Transverse colon (tissue), 4 donors: ENCODE measurements at regions not wholly inside any gene's neighbourhood (a gene's known extent, or its start where the extent isn't known, plus 50 kb on each side); places are given as distances from the start of the nearest gene placed in this dataset.

Experiments used
- DNase-seq: peaks from one replicate; pipeline ENCODE4 v3.0.0-alpha.2; 2019
- H3K27ac ChIP-seq, 4 donors: fragments of 200-600 bp; sonication (generic); 2 replicates each; pipeline ENCODE4 v1.5.1; 2016 to 2018; ENCODE audit warnings: inconsistent platforms in 4 of 4
- H3K27me3 ChIP-seq: fragments of 200-600 bp; sonication (generic); 2 replicates; pipeline ENCODE4 v1.5.1; 2017; ENCODE audit warnings: inconsistent platforms
- H3K36me3 ChIP-seq, 4 donors: fragments of 200-600 bp; sonication (generic); 2 replicates each; pipeline ENCODE4 v1.5.1; 2017 to 2019; ENCODE audit warnings: inconsistent platforms in 4 of 4
- H3K4me1 ChIP-seq, 4 donors: fragments of 200-600 bp; sonication (generic); 2 replicates each; pipeline ENCODE4 v1.5.1; 2017 to 2020; ENCODE audit warnings: inconsistent platforms in 4 of 4
- H3K4me3 ChIP-seq, 4 donors: fragments of 200-600 bp; sonication (generic); 1 replicate in 1 of 4; 2 replicates in 3 of 4; pipeline versions ENCODE4 v1.5.1 to v1.6.1; 2017 to 2019; ENCODE audit warnings: inconsistent platforms in 4 of 4
- H3K9me3 ChIP-seq, 2 donors: fragments of 200-600 bp; sonication (generic); 2 replicates each; pipeline ENCODE4 v1.5.1; 2017 to 2019; ENCODE audit warnings: inconsistent platforms in 2 of 2
- CTCF ChIP-seq, 5 experiments: fragments of 200-600 bp in 3 of 5; fragments of 450-650 bp in 2 of 5; sonication (generic) in 3 of 5; IDR thresholded peaks; 1 replicate in 2 of 5; 2 replicates in 3 of 5; pipeline ENCODE4 v1.5.1; 2016 to 2017; ENCODE audit warnings: antibody characterized with exemption in 5 of 5, inconsistent platforms in 3 of 5, mild to moderate bottlenecking in 2 of 5, moderate library complexity in 1 of 5
- EP300 ChIP-seq: sonication (generic); formaldehyde crosslinking; IDR thresholded peaks from one replicate; pipeline ENCODE4 v1.6.1; 2017; ENCODE audit warnings: antibody characterized with exemption, low read depth
- POLR2A ChIP-seq: fragments of 450-650 bp; IDR thresholded peaks from one replicate; pipeline ENCODE4 v1.6.1; 2016; ENCODE audit warnings: antibody characterized with exemption, mild to moderate bottlenecking, moderate library complexity
- POLR2AphosphoS5 ChIP-seq, 3 donors: sonication (generic); formaldehyde crosslinking; IDR thresholded peaks; one replicate each; pipeline ENCODE4 v1.6.1; 2016; ENCODE audit warnings: antibody characterized with exemption in 3 of 3
- WGBS, 2 donors: methylation state at CpG; one replicate each; pipeline ENCODE4 v1.1.5; 2018; ENCODE audit warnings: low coverage in 1 of 2; 5-methylcytosine and 5-hydroxymethylcytosine counted together
- in situ Hi-C, 4 donors: fragments of 200-750 bp; cut with MboI; loops; one replicate each; pipeline versions ENCODE4 v1.15.0 to v1.15.1; 2017; ENCODE audit warnings: low sequenced_read_pairs in 3 of 4, low pct_ligation_motif_present in 1 of 4, low pct_unique_long_range_greater_than_20kb in 1 of 4
- intact Hi-C: fragments of 100-400 bp; cut with DNase I; formaldehyde crosslinking; loops from one replicate; pipeline ENCODE4 v1.15.1; 2023; ENCODE audit warnings: low total_unique reads

DNA sequence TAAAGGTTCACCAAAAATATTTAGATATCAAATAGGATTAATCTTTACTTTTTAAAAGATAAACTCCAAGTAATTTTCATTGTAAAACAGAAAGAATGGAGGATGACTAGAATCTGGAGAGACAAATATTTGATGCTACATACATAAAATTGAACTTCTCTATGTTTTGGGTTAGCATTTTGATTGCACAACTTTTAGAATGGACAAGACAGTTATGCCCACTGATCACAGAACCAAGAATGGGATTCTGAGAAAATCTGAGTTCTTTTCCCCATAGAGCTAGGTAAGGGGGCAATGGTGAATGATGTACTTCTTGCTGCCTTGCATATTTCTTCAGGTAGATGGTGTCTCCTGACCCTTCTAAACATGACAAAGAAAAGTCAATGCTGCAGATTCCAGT lies 191.2 kb upstream of the ZEB2 start:
- H3K27ac ChIP-seq, result no peak overlapping the region
- no peaks in the 10 kb centered on the region for H3K27me3 ChIP-seq
- H3K4me1 ChIP-seq, result peaks cover 0 to 7% (median 0%) of the 10 kb centered on the region in 4 donors
- in situ Hi-C loops (no loop called here), intact Hi-C loops (no loop called here)
- DNase-seq, result no peak
- no peak for TF ChIP-seq POLR2A
- TF ChIP-seq POLR2AphosphoS5 (IDR thresholded peaks at IDR 0.05), result no peak
- TF ChIP-seq EP300, result no peak
- TF ChIP-seq CTCF (IDR thresholded peaks at IDR 0.05), result no peak
- H3K36me3 ChIP-seq, result no peaks in the 10 kb centered on the region
- no peak overlapping the region for H3K4me3 ChIP-seq
- H3K9me3 ChIP-seq, result no peaks in the 10 kb centered on the region

DNA sequence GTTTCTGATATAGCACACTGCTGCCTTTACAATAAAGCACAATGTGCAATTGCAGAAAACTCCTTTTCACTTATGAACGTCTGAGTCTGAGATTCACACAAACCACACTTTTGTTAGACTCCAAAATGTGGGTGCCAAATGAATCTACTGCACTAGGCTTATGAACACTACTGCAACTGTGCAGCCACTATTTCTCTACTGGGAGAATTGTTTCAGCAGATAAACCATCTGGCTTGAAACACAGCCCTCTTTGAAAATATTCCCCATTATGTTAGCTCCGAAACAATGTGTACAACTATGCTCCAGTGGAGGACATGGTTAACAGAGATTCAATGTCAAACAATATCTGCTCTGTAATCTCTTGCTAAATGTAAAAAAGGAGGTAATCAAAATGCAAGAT lies 188.7 kb upstream of the ZEB2 start:
- Histone ChIP-seq H3K27ac (no peak overlapping the region), H3K27me3 (no peaks in the 10 kb centered on the region), H3K9me3 (no peaks in the 10 kb centered on the region), H3K4me1 (peaks cover 0 to 7% (median 0%) of the 10 kb centered on the region in 4 donors), H3K36me3 (no peaks in the 10 kb centered on the region), H3K4me3 (no peak overlapping the region)
- in situ Hi-C loops, result no loop called here
- intact Hi-C loops, result no loop called here
- WGBS, 2 donors, result 81 to 92% methylated on average over 2 of the region's 2 CpGs
- DNase-seq, result no peak
- TF ChIP-seq EP300 (no peak), POLR2AphosphoS5 (IDR thresholded peaks at IDR 0.05) (no peak), POLR2A (no peak), CTCF (IDR thresholded peaks at IDR 0.05) (no peak)

DNA sequence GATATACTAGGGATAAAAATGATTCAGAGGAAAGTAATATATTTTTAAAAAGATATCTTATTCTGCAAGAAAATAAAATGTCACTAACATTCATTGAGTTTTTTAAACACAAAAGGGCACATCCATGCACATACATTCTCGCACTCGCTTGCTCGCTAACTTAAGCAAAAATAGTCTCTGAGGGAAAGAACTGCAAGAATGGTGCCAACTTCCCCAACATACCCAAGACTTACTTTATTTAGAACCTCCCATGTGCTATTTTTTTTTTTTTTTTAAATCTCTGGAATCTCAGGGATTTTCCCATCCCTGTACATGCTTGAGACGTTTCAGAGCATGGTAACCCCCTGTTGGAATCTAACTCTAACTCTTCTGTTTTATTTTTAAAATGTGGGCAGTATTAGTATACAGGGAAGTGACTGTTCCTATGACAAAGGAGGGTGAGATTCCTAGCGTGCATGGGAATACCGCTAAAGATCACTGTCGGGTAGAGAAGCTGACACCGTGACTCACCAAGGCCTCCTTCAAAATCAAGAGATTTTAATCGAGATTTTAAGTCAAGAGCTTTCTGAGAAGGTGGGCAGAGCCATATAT lies 187.9 kb upstream of the ZEB2 start:
- no peak for DNase-seq
- H3K4me1 ChIP-seq, result peaks cover 0 to 7% (median 0%) of the 10 kb centered on the region in 4 donors
- intact Hi-C loops (loop anchor here (2.0 kb wide), 1 partner anchor 17 kb away; no protein-coding TSS in a partner anchor), in situ Hi-C loops (no loop called here)
- WGBS, 2 donors, result 77 to 82% methylated on average over 7 to 9 of the region's 9 CpGs
- TF ChIP-seq CTCF (IDR thresholded peaks at IDR 0.05) (no peak), POLR2AphosphoS5 (IDR thresholded peaks at IDR 0.05) (no peak), POLR2A (no peak)
- H3K36me3 ChIP-seq, result no peaks in the 10 kb centered on the region
- H3K4me3 ChIP-seq, result no peak overlapping the region
- H3K27me3 ChIP-seq, result no peaks in the 10 kb centered on the region
- H3K27ac ChIP-seq, result no peak overlapping the region
- no peaks in the 10 kb centered on the region for H3K9me3 ChIP-seq

GRCh38 chr2:144706647-144707046 lies 186.7 kb upstream of the ZEB2 start:
- intact Hi-C loops (loop anchor here (2.0 kb wide), 1 partner anchor 16 kb away; no protein-coding TSS in a partner anchor), in situ Hi-C loops (no loop called here)
- Histone ChIP-seq H3K27ac (no peak overlapping the region), H3K9me3 (no peaks in the 10 kb centered on the region), H3K36me3 (no peaks in the 10 kb centered on the region), H3K4me1 (no peaks in the 10 kb centered on the region), H3K27me3 (no peaks in the 10 kb centered on the region), H3K4me3 (no peak overlapping the region)
- 95 to 100% methylated on average over 1 to 4 of the region's 4 CpGs for WGBS, 2 donors
- no peak for TF ChIP-seq POLR2A
- no peak for DNase-seq
